Fibroblast of the conjunctiva (primary cell): ENCODE measurements at regions not wholly inside any gene's neighbourhood (a gene's known extent, or its start where the extent isn't known, plus 50 kb on each side); places are given as distances from the start of the nearest gene placed in this dataset.
"Not testable (repeated sequence)": the region's sequence is repeated elsewhere in the genome, so short reads cannot be mapped to it uniquely, and the experiment has no call there.

Experiments used
- DNase-seq: peaks from one replicate; pipeline ENCODE4 v3.0.0-alpha.2; 2010; ENCODE audit warnings: low read depth

DNA sequence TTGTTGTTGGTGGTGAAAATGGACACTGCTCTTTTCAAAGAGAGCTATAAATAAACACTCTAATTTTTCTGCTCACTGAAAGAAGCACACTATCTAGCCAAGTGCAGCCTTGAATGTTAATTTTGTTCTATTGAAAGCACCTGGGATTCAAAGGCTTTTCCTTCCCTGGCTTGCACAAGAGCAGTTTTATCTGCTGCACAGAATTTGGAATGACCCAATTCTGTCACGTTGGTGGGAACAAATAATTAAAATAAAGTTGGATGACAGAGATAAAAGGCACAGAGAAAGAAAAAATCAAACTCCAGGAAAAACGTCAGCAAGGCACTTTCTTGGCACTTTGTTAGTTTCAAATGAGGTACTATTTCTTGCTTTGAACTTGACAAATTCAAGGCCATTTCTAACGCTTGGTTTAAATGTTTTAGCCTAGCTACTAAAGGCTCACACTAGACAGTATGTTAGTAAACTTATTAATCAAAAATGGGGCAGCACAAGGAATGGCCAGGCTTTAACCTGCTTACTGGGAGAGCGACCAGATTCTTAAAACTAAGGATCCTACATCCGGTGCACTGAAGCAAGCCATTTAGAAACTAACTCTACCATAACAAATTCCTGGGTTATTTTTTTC lies 145.5 kb upstream of the ARG1 start:
- no peak for DNase-seq

DNA sequence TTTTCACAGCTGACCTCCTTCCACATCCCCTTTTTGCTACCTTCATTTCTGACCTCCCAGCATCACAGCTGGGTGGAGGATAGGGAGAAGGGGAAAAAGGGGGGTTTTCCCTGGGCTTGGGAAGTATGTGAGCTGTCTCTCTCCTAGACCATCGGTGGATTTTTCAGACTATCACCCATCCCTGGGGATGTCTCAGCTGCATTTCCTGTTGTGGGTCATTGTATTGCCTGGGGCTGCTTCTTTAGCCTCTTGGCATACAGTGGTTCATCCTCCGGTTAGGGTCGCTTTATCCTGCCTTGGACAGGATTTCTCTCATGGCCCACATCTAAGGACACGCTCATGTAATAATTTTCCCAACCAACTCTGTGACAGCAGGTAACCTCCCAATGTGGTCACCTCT lies 142.5 kb upstream of the ARG1 start:
- DNase-seq, result no peak

DNA sequence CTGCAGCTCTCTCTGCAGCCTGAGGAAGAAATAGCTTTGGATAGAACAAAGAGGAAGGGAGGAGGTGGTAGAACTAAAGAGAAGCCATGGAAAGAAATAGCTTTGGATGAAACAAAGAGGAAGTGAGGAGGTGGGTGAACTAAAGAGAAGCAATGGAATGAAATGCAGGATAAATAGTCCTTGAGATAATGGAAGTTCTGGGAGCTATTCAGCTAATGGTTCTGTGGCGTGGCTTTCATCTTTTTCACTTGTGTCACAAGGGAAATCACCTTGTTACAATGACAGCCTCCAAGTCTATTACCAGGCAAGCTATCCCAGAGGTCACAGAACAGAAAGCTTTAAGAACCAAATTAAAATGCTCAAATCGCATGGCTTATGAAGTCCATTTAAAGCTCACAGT lies 141.3 kb upstream of the ARG1 start:
- DNase-seq, result no peak

- DNase-seq, result no peak
Measured at GRCh38 chr6:131433927-131434326, 139.1 kb upstream of the ARG1 start.

- DNase-seq, result no peak
Measured at GRCh38 chr6:131436358-131436757, 136.7 kb upstream of the ARG1 start.

GRCh38 chr6:131443014-131443413 lies 130.0 kb upstream of the ARG1 start:
- DNase-seq, result no peak

GRCh38 chr6:131443514-131443913 lies 129.5 kb upstream of the ARG1 start:
- no peak for DNase-seq

GRCh38 chr6:131445356-131445755 lies 127.7 kb upstream of the ARG1 start:
- not testable (repeated sequence) for DNase-seq

- DNase-seq, result no peak
Measured at GRCh38 chr6:131450861-131451260, 122.2 kb upstream of the ARG1 start.

DNA sequence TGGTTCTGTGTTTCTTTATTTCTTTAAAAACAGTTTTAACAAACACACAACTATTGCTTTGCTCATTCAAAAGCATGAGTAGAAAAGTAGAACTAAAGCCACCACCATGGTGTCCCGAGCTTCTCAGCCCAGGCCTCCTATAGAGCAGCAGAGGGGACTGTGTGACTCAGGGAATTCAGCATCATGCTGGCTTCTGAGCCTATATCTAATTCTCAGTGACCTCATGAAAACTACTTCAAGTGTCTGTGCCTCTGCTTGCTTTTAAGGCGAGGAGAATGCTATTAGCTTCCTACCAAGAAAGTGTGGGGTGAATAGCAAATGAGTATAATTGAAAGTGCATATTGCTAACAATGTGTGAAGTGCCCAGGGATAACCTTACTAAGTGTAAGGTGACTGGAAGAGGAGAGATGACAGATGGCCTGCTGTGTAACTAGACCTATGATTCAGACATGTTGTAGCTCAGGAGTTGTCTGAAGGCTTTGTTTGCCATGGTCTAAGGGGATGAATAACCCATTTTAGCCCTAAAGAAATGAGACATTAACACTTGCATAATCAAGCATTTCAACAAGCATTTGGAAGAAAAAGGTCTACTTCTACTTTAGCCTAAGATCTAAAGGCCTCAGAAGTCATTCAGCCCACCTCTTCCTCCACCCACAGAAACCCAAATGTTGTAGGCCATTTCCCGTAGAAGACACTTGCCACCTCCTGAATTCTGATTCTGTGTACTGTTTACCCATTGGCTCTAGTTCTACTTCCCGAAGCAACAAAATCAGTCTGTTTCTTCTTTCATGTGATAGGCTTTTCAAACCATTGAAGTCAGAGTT lies 121.5 kb upstream of the ARG1 start:
- no peak for DNase-seq

DNA sequence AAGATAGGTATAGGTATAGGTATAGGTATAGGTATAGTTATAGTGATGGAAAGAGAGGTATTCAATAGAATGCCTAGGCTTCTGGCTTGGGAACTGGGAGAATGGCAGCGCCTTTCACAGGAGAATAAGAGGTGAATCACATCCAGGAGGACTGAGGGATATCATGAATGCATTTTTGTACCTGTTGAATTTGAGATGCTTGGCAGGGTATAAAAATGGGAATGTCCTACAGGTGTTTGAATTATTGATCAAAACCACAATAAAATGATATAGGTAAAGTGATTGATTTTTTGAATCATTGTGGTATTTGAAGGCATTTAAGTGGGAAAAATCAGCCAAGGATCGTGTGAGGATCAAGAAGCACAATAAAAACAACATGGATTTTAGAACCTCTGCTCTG lies 119.2 kb upstream of the ARG1 start:
- no peak for DNase-seq

DNA sequence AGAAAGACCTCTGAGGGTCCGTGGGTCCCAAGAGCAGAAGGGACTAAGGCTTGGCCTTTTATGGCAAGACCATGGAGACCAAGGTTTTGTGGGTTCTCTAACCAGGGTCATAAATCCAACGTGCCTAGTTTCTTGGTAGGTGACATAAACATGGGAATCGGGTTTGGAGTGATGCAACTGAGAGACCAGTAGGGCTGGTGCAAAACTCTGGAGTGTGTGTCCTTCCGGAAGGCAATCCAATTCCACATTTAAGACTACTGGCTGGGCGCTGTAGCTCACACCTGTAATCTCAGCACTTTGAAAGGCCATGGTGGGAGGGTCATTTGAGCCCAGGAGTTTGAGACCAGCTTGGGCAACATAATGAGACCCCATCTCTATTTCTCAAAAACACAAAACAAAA lies 116.5 kb upstream of the ARG1 start:
- no peak for DNase-seq

- DNase-seq, result no peak
Measured at GRCh38 chr6:131459005-131459404, 114.0 kb upstream of the ARG1 start.

DNA sequence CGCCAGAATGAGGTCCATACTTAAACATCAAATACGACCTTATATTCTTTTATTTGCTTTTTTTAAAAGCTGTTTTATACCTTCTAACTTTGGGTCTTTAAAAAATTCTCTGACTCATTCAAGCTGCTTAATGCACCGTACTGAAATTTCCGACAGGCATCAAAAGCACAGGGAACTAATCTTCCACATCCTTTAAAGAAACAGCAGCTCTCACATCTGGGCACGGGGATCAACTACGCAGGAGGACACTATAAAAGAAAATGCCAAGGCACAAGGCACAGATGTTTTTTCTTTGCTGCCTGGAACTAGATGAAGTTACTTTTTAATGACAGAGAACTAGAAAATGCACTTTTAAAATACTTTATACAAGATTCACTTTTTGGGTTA lies 112.4 kb upstream of the ARG1 start:
- no peak for DNase-seq

DNA sequence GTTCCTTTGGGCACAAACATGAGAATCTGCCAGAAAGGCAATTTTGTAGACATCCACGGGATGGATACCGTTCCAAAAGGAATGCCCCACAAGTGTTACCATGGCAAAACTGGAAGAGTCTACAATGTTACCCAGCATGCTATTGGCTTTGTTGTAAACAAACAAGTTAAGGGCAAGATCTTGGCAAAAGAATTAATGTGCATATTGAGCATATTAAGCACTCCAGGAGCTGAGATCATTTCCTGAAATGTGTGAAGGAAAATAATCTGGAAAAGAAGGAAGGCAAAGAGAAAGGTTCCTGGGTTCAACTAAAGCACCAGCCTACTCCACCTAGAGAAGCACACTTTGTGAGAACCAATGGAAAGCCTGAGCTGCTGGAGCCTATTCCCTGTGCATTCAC lies 103.9 kb upstream of the ARG1 start:
- DNase-seq, result no peak

DNA sequence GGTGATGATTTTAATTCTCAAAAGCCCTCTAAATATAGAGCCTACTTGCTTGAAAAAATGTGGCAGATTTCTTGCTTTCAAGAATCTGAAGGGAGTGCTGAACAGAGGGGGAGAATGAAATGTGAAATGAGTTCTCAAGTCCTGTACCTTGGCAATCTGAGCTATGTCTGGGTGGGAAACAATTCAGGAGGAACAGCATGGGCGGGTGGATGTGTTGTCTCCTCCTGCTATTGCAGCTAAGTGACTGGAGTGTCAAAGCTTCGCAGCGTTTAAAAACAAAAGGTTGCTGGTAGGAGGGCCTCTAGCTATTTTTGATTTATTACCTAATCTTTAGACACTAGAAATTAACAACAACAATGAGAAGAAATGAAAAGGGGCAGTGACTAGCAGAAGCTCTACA lies 102.5 kb upstream of the ARG1 start:
- DNase-seq, result no peak

DNA sequence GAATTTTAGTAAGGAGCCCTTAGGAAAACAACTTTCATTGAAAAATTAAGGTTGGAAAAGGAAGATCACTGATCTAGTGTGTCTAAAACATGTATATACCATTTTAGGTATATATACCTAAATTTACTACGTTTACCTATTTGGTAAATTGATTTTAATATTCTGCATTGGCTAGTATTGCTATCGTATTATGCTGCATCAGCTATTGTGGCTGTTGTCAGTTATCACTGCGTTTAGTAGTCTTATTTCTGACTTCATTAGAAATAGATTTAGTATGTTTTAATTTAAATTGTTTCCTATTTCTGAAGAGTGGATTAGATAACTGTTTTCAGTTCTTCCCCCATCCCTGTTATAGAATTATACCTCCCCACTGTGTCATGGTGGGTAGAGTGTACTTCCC lies 101.7 kb upstream of the ARG1 start:
- DNase-seq, result no peak

- not testable (repeated sequence) for DNase-seq
Measured at GRCh38 chr6:131473303-131473702, 99.7 kb upstream of the ARG1 start.

- DNase-seq, result no peak
Measured at GRCh38 chr6:131476362-131476761, 96.7 kb upstream of the ARG1 start.

DNA sequence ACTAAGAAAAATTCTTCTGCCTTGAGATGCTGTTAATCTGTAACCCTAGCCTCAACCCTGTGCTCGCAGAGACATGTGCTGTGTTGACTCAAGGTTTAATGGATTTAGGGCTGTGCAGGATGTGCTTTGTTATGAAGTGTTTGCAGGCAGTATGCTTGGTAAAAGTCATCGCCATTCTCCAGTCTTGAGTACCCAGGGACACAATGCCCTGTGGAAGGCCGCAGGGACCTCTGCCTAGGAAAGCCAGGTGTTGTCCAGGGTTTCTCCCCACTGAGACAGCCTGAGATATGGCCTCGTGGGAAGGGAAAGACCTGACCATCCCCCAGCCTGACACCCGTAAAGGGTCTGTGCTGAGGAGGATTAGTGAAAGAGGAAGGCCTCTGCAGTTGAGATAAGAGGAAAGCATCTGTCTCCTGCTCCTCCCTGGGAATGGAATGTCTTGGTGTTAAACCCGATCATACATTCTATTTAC lies 94.2 kb upstream of the ARG1 start:
- not testable (repeated sequence) for DNase-seq

GRCh38 chr6:131486608-131487007 lies 86.4 kb upstream of the ARG1 start:
- DNase-seq, result no peak

DNA sequence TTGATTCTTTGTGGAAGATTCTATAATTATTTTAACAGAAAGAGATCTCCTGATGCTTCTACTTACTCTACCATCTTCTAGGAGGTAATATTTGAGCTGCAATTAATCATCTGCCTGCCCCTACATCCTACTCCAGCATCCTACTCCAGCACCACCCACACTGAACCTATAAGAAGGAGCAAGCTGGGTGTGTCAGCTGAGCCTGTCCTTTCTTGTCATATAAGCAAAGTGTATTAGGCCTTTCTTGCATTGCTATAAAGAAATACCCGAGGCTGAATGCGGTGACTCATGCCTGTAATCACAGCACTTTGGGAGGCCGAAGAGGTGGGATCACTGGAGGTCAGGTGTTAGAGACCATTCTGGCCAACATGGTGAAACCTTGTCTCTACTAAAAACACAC lies 84.2 kb upstream of the ARG1 start:
- DNase-seq, result no peak

- DNase-seq, result no peak
Measured at GRCh38 chr6:131490441-131490840, 82.6 kb upstream of the ARG1 start.
